Lower leg skin (tissue), 4 donors: ENCODE measurements at regions not wholly inside any gene's neighbourhood (a gene's known extent, or its start where the extent isn't known, plus 50 kb on each side); places are given as distances from the start of the nearest gene placed in this dataset.
A peak's percentile ranks its signal among the peaks of the same experiment; 100 is the strongest.
"Not testable (repeated sequence)": the region's sequence is repeated elsewhere in the genome, so short reads cannot be mapped to it uniquely, and the experiment has no call there.

ENCODE experiments used
- DNase-seq, 2 donors: peaks; one replicate each; pipeline ENCODE4 v3.0.0-alpha.2; 2019; ENCODE audit warnings: low spot score in 2 of 2
- H3K4me3 ChIP-seq: fragments of 200-600 bp; sonication (generic); 2 replicates; pipeline ENCODE4 v1.5.1; 2017; ENCODE audit warnings: mild to moderate bottlenecking, low read depth; ENCODE audit not compliant: poor library complexity, severe bottlenecking
- POLR2A ChIP-seq, 2 donors: fragments of 450-650 bp; IDR thresholded peaks; one replicate each; pipeline ENCODE4 v1.6.1; 2016 to 2017; ENCODE audit warnings: antibody characterized with exemption in 2 of 2, mild to moderate bottlenecking in 1 of 2, moderate library complexity in 1 of 2
- WGBS, 2 donors: methylation state at CpG; one replicate each; pipeline ENCODE4 v1.1.5; 2018; 5-methylcytosine and 5-hydroxymethylcytosine counted together
- intact Hi-C: fragments of 100-400 bp; cut with DNase I; formaldehyde crosslinking; loops from one replicate; pipeline ENCODE4 v1.15.0; 2023; ENCODE audit warnings: low total_unique reads
- TF ChIP-seq, protein P1 (sequence below), 3 donors: fragments of 450-650 bp; IDR thresholded peaks; one replicate each; pipeline ENCODE4 v1.5.1; 2016; ENCODE audit warnings: antibody characterized with exemption in 3 of 3, mild to moderate bottlenecking in 3 of 3, moderate library complexity in 2 of 3

GRCh38 chr19:28577233-28577632 lies 635.7 kb downstream of the UQCRFS1 start:
- 0 to 17% methylated on average over 2 of the region's 2 CpGs for WGBS, 2 donors
- TF ChIP-seq, protein P1, sequence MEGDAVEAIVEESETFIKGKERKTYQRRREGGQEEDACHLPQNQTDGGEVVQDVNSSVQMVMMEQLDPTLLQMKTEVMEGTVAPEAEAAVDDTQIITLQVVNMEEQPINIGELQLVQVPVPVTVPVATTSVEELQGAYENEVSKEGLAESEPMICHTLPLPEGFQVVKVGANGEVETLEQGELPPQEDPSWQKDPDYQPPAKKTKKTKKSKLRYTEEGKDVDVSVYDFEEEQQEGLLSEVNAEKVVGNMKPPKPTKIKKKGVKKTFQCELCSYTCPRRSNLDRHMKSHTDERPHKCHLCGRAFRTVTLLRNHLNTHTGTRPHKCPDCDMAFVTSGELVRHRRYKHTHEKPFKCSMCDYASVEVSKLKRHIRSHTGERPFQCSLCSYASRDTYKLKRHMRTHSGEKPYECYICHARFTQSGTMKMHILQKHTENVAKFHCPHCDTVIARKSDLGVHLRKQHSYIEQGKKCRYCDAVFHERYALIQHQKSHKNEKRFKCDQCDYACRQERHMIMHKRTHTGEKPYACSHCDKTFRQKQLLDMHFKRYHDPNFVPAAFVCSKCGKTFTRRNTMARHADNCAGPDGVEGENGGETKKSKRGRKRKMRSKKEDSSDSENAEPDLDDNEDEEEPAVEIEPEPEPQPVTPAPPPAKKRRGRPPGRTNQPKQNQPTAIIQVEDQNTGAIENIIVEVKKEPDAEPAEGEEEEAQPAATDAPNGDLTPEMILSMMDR (IDR thresholded peaks at IDR 0.05): no peak
- no peak for TF ChIP-seq POLR2A (IDR thresholded peaks at IDR 0.05)
- intact Hi-C loops: no loop called here
- no peak overlapping the region for H3K4me3 ChIP-seq
- peak in 1 of 2 donors; percentile 31 for DNase-seq

GRCh38 chr19:28575816-28576215 lies 637.1 kb downstream of the UQCRFS1 start:
- H3K4me3 ChIP-seq: no peak overlapping the region
- DNase-seq: no peak
- TF ChIP-seq POLR2A (IDR thresholded peaks at IDR 0.05): no peak
- TF ChIP-seq, protein P1 (IDR thresholded peaks at IDR 0.05): no peak
- intact Hi-C loops: no loop called here

- DNase-seq, H3K4me3 ChIP-seq, intact Hi-C loops: not testable (repeated sequence)
These were observed 637.6 kb downstream of the UQCRFS1 start for GRCh38 chr19:28575312-28575711.

DNA sequence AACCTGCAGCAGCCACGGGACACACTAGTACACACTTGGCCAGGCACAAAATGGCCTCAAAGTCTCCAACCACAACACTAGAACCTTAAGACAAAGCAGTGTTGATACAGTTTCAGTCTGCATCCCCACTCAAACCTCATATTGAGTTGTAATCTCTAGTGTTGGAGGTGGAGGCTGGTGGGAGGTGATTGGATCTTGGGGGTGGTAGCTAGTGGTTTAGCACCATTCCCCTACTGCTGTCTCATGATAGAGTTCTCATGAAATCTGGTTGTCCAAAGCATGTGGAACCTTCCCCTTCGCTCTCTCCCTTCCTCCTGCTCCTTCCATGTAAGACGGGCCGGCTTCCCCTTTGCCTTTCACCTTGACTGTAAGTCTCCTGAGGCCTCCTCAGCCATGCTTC lies 638.7 kb downstream of the UQCRFS1 start:
- DNase-seq: peak in 1 of 2 donors; percentile 50
- intact Hi-C loops: no loop called here
- TF ChIP-seq POLR2A (IDR thresholded peaks at IDR 0.05): no peak
- 80 to 94% methylated on average over 4 of the region's 4 CpGs for WGBS, 2 donors
- H3K4me3 ChIP-seq: no peak overlapping the region

DNA sequence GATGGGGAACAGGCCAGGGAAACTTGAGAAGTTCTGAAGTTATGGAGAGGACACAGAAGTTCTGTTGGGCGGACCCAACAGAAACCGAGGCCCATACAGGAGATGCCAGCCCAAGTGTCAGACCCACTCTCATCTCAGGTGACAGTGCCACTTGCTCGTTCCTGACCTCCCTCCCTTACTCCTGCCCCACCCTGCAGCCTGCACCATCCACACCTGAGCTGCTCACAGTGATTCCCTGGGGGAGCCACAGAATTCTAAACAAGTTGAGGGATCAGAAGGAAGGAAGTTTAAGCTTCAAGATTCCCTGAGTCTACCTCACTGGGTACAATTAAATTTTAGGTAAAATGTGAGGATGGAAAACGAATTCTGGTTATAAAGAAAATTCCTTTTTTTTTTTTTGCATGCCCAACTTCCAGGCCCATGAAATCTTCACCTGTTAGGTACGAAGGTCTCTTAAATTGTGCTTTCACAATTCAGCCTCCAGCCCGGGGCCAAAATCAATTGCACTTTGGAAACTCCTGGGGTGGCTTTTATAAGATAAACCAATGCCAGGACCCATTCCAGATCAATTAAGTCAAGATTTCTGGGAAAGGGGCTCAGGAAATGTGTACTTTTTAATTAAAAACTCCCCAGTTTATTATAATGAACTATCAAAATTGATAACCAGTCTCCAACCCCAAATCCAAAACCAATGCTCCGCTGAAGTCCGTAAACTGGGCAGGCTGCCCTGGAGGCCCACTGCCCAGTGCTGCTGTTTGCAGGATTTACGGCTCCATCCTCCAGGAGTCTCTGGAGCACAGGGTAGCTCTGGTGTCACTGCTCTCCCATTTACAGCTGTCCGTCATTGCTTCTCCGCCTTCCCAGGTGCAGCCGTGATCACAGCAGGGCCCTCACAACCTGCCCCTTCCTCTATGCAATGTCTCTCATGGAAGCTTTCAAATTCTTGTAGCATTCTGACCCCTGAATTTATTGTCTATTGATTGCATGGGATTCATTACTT lies 643.5 kb downstream of the UQCRFS1 start:
- intact Hi-C loops: no loop called here

GRCh38 chr19:28567834-28568233 lies 645.1 kb downstream of the UQCRFS1 start:
- intact Hi-C loops: no loop called here
- DNase-seq: no peak
- no peak for TF ChIP-seq POLR2A (IDR thresholded peaks at IDR 0.05)
- TF ChIP-seq, protein P1 (IDR thresholded peaks at IDR 0.05): no peak
- 88 to 94% methylated on average over 1 of the region's 1 CpG for WGBS, 2 donors
- no peak overlapping the region for H3K4me3 ChIP-seq

More for the DNA sequence above, 643.5 kb downstream of the UQCRFS1 start:
- H3K4me3 ChIP-seq: no peak overlapping the region
- peak in 1 of 2 donors; percentile 49 for DNase-seq
- TF ChIP-seq, protein P1 (IDR thresholded peaks at IDR 0.05): no peak
- TF ChIP-seq POLR2A (IDR thresholded peaks at IDR 0.05): no peak
- WGBS, 2 donors: 50 to 60% methylated on average over 12 of the region's 12 CpGs
